Neural progenitor cell (in vitro differentiated cells): ENCODE measurements at regions not wholly inside any gene's neighbourhood (a gene's known extent, or its start where the extent isn't known, plus 50 kb on each side); places are given as distances from the start of the nearest gene placed in this dataset.

Source experiments
- CTCF ChIP-seq: fragments of 200-600 bp; sonication (generic); IDR thresholded peaks from 2 replicates; pipeline ENCODE4 v1.5.1; 2017; ENCODE audit warnings: antibody characterized with exemption, mild to moderate bottlenecking
- EZH2 ChIP-seq: fragments of 200-600 bp; sonication (generic); IDR thresholded peaks from 2 replicates; pipeline ENCODE4 v1.6.1; 2017; ENCODE audit warnings: antibody characterized with exemption, mild to moderate bottlenecking, moderate library complexity
- EZH2phosphoT487 ChIP-seq: fragments of 200-600 bp; sonication (generic); IDR thresholded peaks from 2 replicates; pipeline ENCODE4 v1.6.1; 2017; ENCODE audit warnings: antibody characterized with exemption

DNA sequence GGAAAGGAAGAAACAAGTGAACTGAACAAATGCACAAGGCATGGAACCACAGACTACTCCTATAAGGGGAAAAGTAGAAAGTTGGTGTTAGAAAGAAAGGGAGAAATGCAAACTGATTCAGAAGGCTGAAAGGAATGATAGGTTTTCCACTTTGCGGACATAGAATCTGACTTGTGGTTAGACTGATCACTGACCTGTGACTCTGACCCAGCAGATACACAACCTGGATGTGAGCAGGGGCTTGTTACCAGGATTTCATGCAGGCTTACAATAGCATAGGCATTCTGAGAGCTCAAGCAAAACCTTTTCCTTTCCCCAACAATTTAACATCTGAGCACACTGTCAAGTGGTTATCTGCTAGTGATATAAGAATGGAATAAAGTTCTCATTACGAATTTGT lies 237.0 kb upstream of the CDH20 start:
- TF ChIP-seq EZH2 (no peak), CTCF (no peak), EZH2phosphoT487 (no peak)
